NCI-H524 treated with DMSO at 0.1 percent for 48 hours (cell line): ENCODE measurements at regions not wholly inside any gene's neighbourhood (a gene's known extent, or its start where the extent isn't known, plus 50 kb on each side); places are given as distances from the start of the nearest gene placed in this dataset.
A peak's percentile ranks its signal among the peaks of the same experiment; 100 is the strongest.

ENCODE experiments used
- DNase-seq: peaks from one replicate; lab custom pipeline; 2025; lab: John Stamatoyannopoulos, UW

DNA sequence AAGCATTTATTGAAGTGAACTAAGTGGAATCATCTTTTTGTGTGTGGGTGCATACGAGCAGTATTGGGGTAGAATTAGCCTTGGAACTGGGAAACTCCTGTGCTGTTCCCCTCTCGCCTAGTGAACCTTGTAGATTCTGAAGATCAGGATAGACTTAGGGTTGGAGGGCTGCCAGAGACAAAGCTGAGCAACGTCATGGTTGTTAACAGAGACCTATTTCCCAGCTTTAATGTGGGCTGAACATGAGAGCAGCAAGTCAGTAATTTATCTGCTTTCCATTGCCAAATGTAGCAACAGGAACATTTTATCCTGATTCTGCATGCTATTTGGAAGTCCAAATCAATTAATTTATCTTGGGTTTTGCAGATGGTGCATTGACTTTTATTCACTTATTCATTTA is 246.6 kb downstream of the IL20RB start:
- no peak for DNase-seq

DNA sequence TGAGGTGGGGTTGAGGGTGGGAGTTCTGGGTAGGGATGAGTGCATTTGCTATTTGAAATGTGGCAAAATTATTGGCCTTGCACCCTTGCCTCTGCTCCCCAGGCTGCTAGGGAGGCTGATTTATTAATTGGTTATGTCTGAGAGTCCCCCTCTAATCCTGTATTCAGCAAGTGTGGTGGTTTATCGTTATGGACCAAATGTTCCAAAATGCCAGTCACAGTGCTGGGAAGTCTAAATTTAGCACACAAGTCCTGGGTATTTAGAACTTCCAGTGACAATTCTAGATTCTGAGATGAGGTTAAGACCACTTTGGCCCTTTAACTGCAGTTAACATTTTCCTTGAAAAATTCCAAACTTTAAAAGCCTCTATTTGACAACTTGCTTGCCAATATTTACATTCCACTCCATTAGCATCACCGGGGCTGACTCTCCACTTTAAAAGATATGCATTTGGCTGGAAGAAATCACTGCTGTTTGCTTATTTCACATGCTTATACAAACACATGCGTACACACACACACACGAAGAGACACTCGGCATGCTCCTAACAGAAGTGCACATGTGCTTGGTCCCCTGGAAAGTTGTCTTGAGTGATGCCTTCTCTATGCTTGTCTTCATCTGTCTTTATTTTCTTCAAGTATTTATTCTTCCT is 247.7 kb downstream of the IL20RB start:
- DNase-seq, result no peak

- DNase-seq, result no peak
These were observed 249.8 kb downstream of the IL20RB start for GRCh38 chr3:137207616-137208015.

DNA sequence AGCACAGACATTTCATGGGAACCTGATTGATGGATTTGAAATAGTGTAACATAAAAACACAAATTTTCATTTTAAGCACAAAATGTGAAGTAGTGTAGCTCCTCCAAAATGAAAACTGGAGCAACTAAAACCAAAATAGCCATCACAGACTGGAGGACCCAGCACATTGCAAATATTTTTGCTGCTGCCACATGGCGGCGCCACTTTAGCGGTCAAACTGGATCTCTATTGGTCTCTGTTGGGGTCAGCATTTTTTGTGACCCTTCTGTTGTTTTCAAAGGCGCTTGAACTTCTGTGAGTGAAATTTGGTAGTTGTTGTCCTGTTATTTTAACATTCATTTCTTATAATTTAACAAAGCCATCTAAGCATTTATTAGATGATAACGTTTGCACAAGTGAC is 259.9 kb downstream of the IL20RB start:
- no peak for DNase-seq

DNA sequence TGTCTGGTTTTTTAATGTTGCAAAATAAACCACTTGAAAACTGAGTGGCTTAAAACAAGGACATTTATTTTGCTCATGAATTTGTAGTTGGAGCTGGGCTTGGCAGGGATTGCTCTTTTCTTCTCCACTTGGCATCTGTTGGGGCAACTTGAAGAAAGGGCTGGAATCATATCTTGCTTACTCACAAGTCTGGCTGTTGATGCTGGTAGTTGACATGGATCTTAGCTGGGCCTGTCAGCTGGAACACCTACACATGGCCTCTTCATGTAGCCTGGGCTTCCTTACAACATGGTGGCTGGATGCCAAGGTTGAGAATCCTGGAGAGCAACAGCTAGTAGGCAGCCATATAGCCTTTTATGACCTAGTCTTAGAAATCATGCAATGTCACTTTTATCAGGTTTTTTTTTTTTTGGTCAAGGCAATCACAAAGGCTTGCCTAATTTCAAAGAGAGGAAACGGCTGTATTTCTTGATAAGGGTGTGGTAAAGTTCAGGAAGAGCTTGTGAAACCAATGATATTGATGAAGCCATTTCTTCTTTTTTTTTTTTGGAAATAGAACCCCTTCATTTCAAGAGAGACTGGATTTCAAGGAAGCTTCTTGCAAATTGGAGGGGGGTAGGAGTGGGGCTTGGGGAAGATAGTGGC is 262.1 kb downstream of the IL20RB start:
- no peak for DNase-seq

GRCh38 chr3:137222736-137223225 is 265.0 kb downstream of the IL20RB start:
- no peak for DNase-seq

GRCh38 chr3:137224464-137224863 is 266.7 kb downstream of the IL20RB start:
- DNase-seq, result no peak

DNA sequence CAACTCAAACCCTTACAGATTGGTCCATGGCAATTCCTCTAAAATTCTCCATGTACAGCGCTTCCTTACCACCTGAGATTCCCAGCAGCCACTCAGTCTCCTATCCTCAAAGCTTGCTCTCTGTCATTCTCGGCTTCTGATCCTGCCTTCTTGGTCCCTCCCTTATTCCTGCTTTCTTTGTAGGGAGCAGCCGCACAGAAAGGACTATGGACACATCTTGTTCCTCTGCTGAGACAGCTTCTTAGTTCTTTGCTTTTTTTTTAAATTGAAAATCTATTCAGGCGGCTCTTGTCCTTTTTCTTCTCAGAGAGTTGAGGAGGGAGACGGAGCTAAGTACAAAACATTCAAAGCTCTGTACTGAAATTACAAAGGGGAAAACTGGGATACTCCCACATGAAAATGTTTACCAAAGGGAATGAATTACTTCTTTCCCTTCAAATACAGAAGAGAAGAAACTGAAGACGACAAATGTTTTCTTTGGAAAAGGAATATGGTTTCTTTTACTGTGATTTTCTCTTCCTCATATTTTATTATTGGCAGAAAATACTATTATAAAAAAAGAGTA is 285.1 kb downstream of the IL20RB start:
- DNase-seq, result no peak

GRCh38 chr3:137246491-137246890 is 288.7 kb downstream of the IL20RB start:
- DNase-seq, result no peak

- no peak for DNase-seq
These were observed 291.6 kb downstream of the IL20RB start for GRCh38 chr3:137249311-137249940.

DNA sequence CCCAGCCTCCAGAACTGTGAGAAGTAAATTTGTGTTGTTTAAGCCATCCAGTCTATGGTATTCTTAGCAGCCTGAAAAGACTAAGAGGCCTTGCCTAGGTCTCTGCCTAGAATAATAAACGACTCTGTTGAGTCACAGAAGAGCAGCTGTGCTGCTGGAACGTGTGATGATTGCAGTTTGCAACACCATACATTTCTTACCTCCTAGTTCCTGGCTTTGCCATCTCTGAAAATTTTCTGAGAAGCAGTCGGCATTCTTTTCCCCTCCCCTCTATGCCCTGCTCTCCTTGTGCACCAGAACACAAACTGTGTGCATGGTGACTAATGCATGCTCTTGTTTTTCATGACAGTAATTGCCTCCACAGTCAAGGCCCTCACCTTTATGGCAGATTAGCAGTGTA is 301.3 kb downstream of the IL20RB start:
- DNase-seq, result no peak

- DNase-seq, result peak; percentile 20
These were observed 301.9 kb downstream of the IL20RB start for GRCh38 chr3:137259701-137260100.

- DNase-seq, result peak; percentile 100
These were observed 306.5 kb downstream of the IL20RB start for GRCh38 chr3:137264071-137264820.

- no peak for DNase-seq
These were observed 307.1 kb downstream of the IL20RB start for GRCh38 chr3:137264843-137265330.

GRCh38 chr3:137282871-137283270 is 325.1 kb downstream of the IL20RB start:
- no peak for DNase-seq

DNA sequence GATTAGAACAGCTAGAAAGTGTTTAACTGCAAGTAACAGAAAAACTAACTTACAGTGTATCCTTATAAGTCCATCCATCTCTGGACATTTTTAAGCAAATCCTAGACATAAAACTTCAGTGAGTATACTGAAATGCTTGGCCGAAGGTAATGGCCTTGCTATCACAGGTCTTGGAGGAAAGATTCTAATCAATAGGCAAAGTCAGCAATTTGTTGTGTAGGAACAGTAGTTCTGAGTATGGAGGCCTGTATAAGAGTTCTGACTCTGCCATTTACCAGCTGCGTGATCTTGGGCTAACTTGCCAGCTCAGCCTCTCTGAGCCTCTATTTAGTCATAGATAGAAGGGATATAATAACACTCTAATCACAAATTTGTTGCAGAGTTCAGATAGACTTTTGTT is 328.1 kb downstream of the IL20RB start:
- no peak for DNase-seq

DNA sequence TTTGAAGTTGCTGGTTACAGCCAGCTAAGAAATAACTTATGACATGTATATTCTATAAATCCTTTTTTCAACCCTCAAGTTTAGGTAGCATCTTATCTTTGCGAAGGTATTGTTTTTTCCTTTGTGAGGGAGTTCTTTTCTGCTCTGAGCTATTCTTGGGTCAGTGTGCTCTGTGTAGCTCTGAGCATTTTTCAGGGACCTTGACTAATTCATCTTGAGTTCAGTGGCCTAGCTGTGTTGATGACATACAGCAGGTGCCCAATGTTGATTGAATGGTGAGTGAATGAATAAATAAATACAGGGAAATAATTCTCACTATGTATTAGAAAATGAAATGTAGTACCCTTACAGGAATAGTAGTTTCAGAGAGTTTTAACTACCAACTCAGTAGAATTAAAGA is 335.3 kb downstream of the IL20RB start:
- no peak for DNase-seq

- no peak for DNase-seq
These were observed 336.4 kb downstream of the IL20RB start for GRCh38 chr3:137294139-137294538.

GRCh38 chr3:137294839-137295238 is 337.1 kb downstream of the IL20RB start:
- no peak for DNase-seq

- no peak for DNase-seq
These were observed 337.6 kb downstream of the IL20RB start for GRCh38 chr3:137295336-137295735.

GRCh38 chr3:137296116-137296515 is 338.3 kb downstream of the IL20RB start:
- DNase-seq, result no peak

DNA sequence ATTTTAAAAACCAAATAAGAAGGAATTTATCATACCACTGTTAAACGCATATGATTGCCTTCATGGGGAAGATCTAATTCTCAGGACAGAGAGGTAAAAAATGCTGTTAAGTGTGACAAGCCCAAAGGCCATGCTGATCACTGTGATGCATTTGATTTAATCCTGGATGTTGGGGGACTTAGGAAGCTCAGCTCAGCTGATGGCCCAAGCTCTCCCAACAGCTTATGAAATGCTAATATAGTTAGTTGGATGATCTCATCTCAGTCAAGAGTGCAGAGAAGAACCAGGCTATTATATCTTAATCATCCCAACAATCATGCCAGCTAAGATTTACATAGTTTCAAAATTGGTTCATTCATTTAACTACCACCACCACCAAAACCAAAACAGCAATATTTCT is 340.0 kb downstream of the IL20RB start:
- DNase-seq, result no peak
